Islet precursor cell (in vitro differentiated cells): ENCODE measurements at regions not wholly inside any gene's neighbourhood (a gene's known extent, or its start where the extent isn't known, plus 50 kb on each side); places are given as distances from the start of the nearest gene placed in this dataset.

Source experiments
- DNase-seq: peaks from one replicate; pipeline ENCODE4 v3.0.0-alpha.2; 2018

DNA sequence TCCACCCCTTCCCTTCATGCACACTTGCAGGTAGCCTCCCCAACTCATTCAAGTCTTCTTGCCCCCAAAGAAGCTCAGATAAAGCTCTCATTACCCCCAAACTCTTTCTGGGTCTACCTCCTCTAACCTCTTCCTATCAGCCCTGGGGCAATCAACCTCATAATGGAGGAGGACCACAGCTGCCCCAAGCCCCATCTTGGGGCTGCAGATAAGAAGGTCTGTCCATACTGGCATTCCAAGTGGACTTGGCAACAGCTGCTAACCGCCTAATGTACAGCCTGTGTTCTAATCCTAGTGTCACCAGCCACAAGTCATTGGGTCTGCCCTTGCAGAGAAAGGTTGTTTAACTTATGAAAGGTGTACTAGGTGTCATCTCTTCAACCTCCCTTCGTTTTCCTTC, 107.4 kb upstream of the ADGRF1 start:
- DNase-seq, result no peak

DNA sequence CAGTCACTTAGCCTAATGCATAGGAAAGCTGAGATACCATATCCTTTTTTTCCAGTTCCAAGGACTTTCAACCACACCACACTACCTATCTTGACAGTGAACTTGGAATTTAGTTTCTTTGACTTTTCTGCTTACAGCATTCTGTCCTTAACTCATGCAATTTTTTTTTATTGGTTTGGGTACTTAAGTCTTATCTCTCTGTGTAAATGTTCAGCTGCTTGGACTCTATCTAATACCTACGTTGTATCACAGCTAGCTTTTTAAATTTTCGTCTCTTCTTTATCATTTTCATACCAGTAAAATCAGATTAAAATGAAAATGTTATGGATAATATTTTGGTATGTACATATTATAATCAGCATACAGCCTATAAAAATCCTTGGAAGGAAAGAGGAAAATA, 106.9 kb upstream of the ADGRF1 start:
- DNase-seq, result no peak

DNA sequence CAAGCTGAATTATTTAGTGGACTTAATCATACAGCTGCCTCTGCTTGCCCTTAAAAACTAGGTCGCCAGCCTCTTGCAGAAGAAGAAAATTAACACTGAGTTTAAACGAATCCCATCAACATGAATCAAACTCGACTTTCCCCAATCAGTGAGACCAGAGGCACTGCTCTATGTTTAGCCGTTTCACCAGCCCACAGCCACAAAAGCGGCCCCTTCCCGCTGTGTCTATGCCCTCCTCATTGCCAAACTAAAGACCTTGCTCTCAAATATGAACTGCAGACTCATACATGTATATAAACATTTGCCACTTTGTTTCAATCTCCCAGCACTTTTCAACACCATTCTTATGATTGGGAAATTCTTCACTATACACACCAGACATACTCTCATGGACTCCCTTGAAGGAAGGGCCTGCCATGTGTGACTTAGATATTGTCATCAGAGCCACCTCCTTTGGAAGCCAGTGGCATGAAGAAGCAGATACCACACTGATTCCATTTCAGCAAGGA, 105.8 kb upstream of the ADGRF1 start:
- no peak for DNase-seq

DNA sequence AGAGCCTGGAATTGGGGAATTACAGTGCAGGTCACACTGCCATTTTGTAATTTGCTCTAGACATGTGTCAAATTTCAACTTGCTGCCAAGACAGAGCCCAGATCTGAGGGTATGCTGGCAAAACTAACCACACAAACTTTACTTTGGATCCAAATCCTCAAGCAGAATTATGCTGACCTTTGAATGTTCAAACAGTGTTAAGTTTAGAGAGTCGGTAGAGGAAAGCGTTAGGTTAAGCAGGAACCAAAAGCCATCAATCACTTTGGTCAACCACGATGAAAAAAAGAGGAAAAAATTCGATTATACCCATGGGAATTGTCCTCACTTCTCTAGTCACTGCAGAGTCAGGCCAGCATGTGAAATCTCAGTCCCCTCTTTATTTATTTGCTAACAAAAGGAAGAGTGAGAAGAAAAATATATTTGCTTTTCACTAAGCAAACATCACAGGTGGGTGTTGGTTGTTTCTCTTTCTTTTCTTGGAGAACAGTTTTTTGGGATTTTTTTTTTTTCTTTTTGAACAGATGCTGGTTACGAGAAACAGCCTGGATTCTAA, 105.1 kb upstream of the ADGRF1 start:
- DNase-seq, result no peak

DNA sequence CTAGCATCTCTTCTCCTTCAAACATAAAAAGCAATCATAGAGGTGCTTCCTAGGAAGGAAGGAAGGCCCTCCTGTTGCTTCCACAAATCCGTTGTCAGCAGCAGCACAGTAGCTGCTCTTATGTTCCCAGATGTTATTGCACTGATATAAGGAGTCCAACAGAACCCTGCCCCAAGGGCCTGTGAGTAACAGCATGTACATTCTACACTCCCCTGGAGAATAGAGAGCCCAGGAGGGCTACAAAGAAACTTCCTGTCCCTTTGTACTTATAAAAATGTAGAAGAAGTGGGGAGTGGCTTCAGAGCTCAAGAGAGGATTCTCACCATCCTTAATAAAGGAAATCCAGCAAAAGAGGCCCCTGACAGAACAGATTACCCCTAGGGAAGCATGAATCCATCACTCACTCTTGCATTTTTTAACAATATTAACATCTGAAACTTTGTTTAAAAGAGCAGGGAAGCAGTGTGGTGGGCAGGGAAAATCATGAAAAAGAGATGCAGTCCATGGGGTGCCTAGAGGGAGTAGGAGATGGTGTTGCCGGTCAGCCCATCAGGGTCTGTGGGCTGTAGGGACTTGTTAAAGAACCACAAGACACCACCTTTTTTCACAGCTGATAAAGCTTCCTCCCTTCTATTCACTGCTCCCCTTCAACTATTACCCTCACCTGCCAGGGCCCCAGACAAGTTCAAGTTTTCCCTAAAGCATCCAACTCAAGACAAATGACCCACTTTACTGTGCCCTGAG, 104.5 kb upstream of the ADGRF1 start:
- peak; percentile 76 for DNase-seq

DNA sequence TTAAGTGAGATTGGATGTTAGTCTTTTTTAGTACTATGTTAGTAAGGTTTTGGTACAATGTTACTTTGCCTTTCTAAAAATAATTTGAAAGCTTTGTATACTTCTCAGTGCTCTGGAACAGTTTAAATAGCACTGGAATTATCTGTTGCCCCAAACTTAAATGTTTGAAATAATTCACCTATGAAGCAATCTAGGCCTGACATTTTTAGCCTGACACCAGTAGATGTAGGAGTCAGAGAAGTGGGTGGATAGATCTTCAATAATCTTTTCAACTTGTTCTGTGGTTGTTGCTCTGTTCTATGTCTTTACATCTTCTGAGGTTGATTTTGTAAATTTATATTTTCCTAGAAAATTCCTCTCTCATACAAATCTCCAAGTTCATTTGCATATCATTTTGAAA, 103.1 kb upstream of the ADGRF1 start:
- DNase-seq, result no peak

DNA sequence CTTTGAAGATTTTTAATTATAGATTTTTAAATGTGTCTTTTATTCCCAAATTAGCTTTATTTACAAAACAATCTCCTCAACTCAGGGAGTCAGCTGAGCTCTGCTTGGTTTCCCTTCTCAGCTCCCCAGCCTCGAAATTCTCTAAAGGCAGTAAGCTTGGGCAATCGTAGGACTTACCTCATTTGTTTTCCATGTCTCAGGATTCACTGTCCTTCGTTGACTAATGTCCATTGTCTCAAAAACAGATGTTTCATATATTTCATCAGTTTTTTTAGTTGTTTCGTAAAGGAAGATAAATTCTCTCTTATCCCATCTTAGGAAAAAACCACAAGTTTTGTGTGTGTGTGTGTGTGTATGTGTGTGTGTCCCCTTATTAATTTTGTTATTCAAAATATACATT, 102.2 kb upstream of the ADGRF1 start:
- DNase-seq, result no peak

DNA sequence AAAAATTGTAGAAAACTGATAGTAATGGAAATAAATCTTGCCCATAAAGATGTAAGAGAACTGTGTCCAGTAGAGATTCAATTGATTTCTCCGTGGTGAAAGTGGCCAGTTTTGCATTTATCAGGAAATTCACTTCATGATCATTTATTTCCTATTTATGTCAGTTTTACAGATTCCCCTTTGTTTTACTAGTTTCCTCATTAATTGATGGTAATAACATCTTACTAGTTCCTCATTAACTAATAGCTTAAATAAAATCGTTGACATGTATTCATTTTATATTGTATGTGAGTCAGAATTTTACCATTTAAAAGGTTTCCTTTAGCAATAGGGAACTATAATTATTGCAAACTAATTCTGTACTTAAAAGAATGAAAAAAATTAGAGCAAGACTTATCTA, 99.8 kb upstream of the ADGRF1 start:
- DNase-seq, result no peak

DNA sequence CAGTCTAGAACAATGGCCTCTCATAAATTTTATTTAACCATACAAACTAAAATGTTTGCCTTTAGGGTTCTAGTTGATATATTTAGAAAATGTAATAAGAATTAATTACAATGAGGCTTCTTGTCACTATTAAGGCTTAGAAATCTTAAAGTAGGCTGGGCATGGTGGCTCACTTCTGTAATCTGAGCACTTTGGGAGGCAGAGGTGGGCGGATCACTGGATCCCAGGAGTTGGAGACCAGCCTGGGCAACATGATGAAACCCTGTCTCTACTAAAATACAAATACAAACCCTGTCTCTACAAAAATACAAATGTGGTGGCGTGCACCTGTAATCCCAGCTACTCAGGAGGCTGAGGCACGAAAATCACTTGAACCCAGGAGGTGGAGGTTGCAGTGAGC, 99.0 kb upstream of the ADGRF1 start:
- no peak for DNase-seq

DNA sequence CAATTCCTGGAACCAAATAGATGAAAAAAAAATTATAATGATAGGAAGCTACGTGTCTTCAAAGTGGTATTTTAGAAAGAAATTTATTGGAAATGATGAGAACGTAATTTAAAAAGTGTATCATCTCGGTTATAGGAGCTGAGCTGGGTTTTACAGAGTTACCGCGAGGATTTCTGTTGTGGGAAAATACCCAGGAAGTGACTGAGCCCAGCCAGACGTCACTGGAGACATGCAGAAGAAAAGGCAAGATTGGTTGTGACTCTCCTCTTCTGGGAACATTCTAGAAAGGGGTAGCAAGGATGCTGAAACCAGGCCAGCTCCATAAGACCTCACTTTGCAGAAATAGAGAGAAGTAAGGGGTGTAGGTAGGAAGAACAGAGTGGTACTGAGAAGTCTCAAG, 95.9 kb upstream of the ADGRF1 start:
- no peak for DNase-seq

DNA sequence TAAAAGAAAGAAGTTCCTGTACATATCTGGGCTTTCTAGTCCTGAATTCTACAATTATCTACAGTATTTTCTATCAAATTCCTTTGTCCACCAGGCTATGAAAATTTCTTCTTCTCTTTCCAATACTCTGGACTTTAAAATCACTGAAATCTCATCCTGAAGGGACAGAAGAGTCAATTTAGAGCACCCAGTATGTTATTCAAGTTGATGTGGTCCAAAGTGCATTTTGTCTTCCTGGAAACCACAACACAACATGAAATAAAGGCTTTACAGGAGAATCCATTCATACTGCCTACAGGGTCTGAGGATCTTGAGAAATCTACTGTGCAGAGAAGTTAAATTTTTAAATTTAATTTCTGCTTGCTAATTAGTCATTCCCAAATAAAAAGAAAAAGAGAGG, 94.9 kb upstream of the ADGRF1 start:
- DNase-seq, result no peak

DNA sequence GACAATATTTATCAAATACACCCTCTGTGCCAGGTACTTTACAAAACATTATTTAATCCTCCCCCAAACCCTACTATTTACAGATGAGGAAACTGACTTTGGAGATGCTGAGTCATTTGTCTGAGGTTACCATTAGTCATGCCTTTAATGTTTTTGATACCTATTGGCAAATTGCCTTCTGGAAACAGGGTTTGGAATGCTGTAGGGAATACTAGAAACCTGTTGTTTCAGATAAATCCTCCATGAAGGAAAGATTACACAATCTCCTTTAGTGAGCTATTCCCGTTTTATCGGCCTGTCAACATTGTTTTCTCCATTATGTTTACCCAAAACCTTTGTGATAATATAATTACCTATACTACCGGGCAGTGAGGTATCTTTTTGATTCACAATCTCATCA, 93.6 kb upstream of the ADGRF1 start:
- DNase-seq, result no peak

DNA sequence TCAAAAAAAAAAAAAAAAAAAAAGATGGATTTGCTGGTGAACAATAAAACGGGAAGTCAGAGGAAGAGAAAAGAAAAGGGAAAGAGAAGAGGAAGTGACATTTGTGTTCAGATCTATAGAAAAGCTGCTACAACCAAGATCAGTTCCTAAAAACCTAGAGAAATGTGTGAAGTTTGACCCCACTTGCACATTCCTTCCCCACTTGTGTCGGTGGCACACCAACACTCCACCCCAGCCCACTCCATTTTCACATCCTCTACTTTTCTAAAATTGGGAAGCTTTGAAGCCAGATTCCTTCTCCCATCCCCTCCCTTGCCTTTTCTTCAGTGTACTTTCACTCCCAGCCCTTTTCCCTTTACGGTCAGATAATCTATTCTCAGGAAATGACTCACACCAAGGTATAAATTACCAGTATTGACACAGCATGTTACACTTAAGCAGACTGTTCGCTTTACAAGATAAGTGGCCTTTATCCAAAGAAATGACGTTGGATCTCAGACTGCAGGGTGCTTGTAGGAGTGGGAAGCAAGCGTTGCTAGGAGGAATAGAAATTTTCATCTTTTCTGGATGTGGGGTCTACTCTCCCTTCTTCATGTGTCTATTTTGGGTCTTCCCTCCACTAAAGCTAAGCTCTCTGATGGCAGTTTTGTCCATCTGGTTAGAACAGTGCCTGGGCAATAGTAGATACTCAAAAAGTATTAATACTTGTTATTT, 92.5 kb upstream of the ADGRF1 start:
- DNase-seq, result peak; percentile 75

DNA sequence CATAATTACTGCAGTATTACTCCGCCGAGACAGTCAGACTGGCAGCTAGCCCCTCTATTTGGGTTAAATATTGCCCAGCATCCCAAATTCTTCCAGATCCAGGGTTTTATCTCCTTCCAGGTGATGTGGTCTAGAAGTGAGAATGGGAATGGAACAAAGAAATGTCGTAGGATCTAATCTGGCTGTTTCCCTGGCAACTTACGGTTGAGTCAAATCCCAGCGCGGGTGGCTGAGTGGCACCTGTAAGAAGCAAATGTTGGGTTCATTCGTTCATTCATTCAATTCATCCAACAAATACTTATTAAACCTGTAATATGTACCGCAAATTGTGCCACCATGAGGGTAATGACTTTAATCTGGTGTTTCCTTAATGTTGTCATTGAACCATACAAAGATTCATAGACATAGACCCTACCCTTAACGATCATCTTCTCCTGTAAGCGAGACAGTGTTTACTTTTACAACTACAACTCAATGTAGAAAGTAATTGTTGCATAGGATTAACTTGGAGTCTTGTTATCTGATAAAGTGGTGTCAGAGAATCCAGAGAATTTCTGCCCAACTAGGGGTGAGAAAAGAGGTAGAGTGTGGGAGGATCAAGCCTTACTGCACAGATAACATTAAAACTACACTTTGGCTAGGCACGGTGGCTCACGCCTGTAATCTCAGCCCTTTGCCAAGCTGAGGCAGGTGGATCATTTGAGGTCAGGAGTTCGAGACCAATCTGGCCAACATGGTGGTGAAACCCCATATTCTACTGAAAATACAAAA, 91.3 kb upstream of the ADGRF1 start:
- DNase-seq, result no peak

DNA sequence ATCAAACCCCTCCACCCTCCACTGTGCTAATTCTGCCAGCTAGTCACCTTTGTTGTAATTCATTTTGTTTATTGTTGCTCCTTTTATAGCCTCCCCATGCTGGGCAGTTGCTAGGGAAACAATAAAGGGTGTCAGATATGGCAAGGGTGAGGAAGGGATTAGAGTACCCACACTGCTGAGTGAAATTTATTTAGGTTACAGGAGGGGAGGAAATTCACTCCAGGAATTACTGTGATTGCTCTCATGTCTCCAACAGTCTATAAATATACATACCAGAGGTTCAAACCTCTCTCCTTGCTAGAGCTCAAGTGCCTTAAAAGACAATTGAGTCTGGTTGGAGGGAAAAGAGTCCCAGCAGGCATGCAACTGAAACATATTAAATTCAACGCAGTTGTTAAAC, 90.6 kb upstream of the ADGRF1 start:
- DNase-seq, result no peak

DNA sequence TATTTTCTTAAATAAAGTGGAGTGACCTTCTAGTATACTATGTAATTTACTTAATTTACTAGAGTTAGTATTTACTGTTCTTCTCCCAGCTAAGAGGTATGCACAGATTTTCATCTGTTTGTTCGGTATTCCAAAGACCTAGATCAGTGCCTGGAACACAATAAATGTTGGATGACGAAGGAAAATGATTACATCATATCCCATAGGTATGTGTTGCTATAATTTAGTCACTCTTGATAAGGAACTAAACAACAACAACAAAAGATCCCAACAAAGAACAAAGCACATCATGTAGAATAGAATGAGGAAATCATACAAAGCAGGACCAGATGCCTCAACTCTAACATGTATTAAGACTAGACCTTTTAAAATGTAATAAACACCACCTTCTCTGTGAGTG, 89.6 kb upstream of the ADGRF1 start:
- no peak for DNase-seq

DNA sequence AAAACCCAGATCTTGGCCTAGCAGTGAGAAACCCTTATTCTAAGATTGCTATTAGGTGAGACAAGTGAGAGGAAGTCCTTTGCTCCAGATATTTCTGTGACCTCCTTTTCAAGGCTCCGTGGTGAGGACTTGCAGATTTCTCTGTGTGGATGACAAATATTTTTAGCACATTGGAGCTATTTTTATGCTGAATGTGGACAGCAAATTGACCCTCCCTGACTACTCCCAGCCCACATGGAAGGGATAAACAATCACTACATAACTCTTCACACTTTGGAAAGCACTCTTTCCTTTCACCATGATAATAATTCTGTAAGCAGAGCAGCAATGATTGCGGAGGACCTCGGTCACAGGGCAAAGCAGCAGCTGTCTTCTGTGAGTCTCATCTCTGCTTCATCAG, 88.0 kb upstream of the ADGRF1 start:
- no peak for DNase-seq

DNA sequence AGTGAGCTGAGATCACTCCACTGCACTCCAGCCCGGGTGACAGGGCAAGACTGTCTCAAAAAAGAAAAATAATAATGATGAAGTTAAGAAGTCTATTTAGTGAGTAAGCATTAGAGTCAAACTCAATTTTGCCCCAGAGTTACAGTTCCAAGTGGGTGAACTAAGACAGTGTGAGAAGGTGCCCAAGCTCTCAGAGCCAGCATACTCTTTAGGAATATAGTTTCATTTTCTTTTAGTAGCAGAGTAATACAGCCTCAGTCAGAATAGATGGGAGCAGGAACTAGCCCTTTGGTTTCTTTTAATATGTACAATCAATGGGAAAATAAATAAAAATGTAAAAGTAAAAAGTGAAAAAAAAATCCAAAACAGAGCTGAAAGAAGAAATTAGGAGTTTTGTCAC, 87.0 kb upstream of the ADGRF1 start:
- DNase-seq, result no peak

DNA sequence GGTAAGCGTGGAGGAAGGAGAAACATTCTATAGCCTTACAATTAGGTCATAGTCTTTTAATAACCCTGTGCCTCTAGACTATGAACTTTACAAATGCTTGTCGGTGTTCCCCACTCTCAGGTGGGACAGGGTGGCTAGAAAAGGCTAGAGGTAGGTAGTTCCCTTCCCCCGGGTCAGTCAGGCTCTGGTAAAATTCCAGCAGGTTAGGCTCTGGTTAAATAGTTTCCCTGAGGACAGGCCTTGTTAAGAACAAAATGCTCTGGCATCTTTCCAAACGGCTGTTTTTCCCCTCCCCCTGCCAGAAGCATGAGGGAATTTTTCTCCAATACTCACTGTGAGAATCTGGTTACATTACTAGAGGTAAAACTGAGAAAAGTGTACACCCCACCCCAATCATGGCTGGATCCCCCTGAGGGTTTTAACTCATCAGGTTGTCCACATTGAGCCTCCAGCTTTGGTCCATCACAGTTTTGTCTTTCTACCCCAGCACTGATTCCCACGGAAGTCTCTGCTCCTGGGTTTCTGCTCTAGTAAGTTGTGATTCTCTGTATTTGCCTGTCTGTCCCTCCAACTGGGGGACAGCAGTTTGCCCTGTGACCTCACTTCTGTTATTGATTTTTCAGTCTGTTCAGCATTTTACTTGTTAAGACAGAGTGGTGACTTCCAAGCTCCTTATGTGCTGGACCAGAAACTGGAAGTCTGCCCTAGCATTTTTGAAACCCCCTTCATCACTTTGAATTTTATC, 84.7 kb upstream of the ADGRF1 start:
- DNase-seq, result peak; percentile 90

DNA sequence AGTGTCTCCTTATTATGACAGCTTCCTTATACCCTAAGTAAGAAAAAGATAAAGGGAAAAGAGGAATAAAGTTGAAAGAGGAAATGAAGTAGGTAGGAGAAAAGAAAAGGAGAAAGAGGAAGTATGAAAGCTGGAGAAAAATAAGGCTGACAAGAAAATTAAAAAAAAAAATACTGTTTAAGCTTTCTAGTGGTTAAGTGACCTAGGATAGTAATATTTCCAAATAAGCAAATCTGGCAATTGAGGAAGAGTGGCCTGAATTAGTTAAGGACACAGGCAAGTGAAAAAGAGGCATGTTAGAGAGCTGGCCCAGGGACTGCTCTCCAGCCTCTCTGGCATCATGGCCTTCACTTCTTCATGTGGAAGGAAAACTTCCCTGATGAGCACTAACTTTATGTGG, 76.5 kb upstream of the ADGRF1 start:
- DNase-seq, result no peak

DNA sequence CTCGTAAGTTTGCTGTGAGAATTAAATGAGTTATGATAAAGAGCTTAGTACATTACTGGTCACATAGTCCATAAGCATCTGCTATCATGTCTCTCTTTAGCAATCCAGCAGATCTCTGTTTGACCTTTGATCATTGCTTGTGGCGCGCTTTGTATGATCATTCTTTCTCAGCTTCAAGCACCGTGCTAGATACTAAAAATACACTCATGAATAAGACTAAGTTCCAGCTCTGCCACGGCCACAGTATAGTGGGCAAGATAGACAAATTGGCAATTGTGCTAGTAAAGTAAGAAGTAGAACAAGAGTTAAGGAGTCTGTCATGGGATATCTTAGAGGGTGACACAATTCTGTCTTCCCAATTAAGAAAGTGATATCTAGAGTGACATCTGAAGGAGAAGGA, 75.2 kb upstream of the ADGRF1 start:
- no peak for DNase-seq

DNA sequence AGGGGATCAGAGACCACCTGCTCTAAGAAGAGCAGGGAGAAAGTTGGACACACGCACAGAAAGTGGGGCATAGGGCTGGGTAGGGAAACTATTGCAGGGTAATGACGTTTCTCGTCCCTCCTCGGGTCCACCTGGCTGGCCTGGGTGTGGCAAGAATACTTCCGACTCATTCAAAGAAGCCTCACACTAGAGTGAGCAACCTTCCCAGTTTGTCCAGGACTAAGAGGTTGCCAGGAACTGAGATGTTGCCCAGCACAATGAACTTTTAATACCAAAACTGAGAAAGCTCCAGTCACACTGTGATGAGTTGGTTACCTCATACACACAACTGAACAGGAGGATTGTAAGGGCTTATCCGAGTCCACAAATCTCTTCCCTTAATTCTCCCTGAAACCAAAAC, 74.5 kb upstream of the ADGRF1 start:
- DNase-seq, result no peak

DNA sequence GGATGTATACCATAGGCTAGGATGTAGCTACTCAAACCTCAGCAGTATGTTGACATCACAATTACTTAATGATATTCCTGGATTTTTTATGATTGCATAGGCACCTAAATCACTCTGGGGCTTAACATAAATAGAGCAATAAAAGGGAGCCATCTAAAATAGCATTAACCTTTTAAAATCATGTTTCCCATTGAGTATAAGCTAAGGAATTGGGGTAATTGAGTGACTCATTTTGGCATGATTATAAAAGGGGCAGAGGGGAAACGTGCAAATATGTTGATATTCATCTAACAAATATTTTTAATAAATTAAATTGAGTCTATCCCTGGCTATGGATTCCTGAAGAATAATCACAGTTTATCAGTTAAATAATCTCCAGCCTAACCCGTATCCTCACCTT, 74.0 kb upstream of the ADGRF1 start:
- DNase-seq, result no peak
